CD14-positive monocyte (primary cell): ENCODE measurements at regions not wholly inside any gene's neighbourhood (a gene's known extent, or its start where the extent isn't known, plus 50 kb on each side); places are given as distances from the start of the nearest gene placed in this dataset.
A peak's percentile ranks its signal among the peaks of the same experiment; 100 is the strongest.

Experiments
- DNase-seq, 3 donors: peaks; one replicate each; pipeline ENCODE4 v3.0.0-alpha.2; 2011 to 2022
- H2AFZ ChIP-seq: 2 replicates; pipeline ENCODE4 v1.6.0; 2012; ENCODE audit warnings: mild to moderate bottlenecking, low read depth, low read length, inconsistent platforms; ENCODE audit not compliant: insufficient read depth, poor library complexity, severe bottlenecking
- H3K27ac ChIP-seq, 2 donors: 1 replicate in 1 of 2; 2 replicates in 1 of 2; pipeline ENCODE4 v1.5.1; 2012 to 2013; ENCODE audit warnings: low read length in 2 of 2, control low read depth in 1 of 2, inconsistent platforms in 1 of 2, low read depth in 1 of 2, mild to moderate bottlenecking in 1 of 2
- H3K27me3 ChIP-seq, 2 donors: one replicate each; pipeline versions ENCODE4 v1.6.0 to v1.6.1; 2011 to 2013; ENCODE audit warnings: low read length in 2 of 2; ENCODE audit not compliant: control insufficient read depth in 2 of 2, insufficient read depth in 2 of 2
- H3K36me3 ChIP-seq, 2 donors: replicated peaks in 1 of 2; 1 replicate in 1 of 2; 2 replicates in 1 of 2; pipeline versions ENCODE4 v1.5.1 to v1.6.1; 2012 to 2013; ENCODE audit warnings: low read length in 2 of 2, control low read depth in 1 of 2, inconsistent platforms in 1 of 2, mild to moderate bottlenecking in 1 of 2; ENCODE audit not compliant: insufficient read depth in 2 of 2, control insufficient read depth in 1 of 2
- H3K4me1 ChIP-seq, 2 donors: 1 replicate in 1 of 2; 2 replicates in 1 of 2; pipeline versions ENCODE4 v1.5.1 to v1.6.1; 2012 to 2013; ENCODE audit warnings: low read length in 2 of 2, control low read depth in 1 of 2, inconsistent platforms in 1 of 2, mild to moderate bottlenecking in 1 of 2, moderate library complexity in 1 of 2; ENCODE audit not compliant: insufficient read depth in 2 of 2, control insufficient read depth in 1 of 2
- H3K4me2 ChIP-seq: replicated peaks from 2 replicates; pipeline ENCODE3; 2012; ENCODE audit warnings: low read length, moderate library complexity, mild to moderate bottlenecking; ENCODE audit not compliant: poor library complexity, severe bottlenecking; ENCODE audit errors: extremely low read depth
- H3K4me3 ChIP-seq, 3 experiments: fragments of 200-600 bp in 1 of 3; sonication (generic) in 1 of 3; replicated peaks in 1 of 3; 1 replicate in 2 of 3; 2 replicates in 1 of 3; pipeline ENCODE4 v1.5.1; 2011 to 2013; ENCODE audit warnings: low read length in 3 of 3, mild to moderate bottlenecking in 3 of 3, control low read depth in 2 of 3, low read depth in 2 of 3, inconsistent platforms in 1 of 3, moderate library complexity in 1 of 3
- H3K79me2 ChIP-seq: 2 replicates; pipeline ENCODE4 v1.6.0; 2012; ENCODE audit warnings: mild to moderate bottlenecking, control low read depth, inconsistent platforms, low read length, moderate library complexity; ENCODE audit not compliant: insufficient read depth
- H3K9ac ChIP-seq: 2 replicates; pipeline ENCODE4 v1.6.0; 2017; ENCODE audit warnings: low read length, mild to moderate bottlenecking; ENCODE audit not compliant: insufficient read depth, poor library complexity, severe bottlenecking
- H3K9me3 ChIP-seq, 2 donors: replicated peaks in 1 of 2; 1 replicate in 1 of 2; 2 replicates in 1 of 2; pipeline versions ENCODE4 v1.5.1 to v1.6.1; 2012 to 2013; ENCODE audit warnings: low read length in 2 of 2, control low read depth in 1 of 2; ENCODE audit not compliant: control insufficient read depth in 1 of 2, insufficient read depth in 1 of 2
- H4K20me1 ChIP-seq: 2 replicates; pipeline ENCODE4 v1.6.0; 2012; ENCODE audit warnings: mild to moderate bottlenecking, low read length, control low read depth, moderate library complexity; ENCODE audit not compliant: insufficient read depth
- H3K27ac Mint-ChIP-seq, 7 donors: one replicate each; pipeline ENCODE4 v1.8.0; 2020; ENCODE audit warnings: mild to moderate bottlenecking in 7 of 7, mixed read lengths in 7 of 7, moderate library complexity in 6 of 7, inconsistent platforms in 2 of 7
- H3K27me3 Mint-ChIP-seq, 3 donors: one replicate each; pipeline ENCODE4 v1.8.0; 2021 to 2022; ENCODE audit warnings: low read depth in 3 of 3, mild to moderate bottlenecking in 3 of 3, mixed read lengths in 3 of 3, moderate library complexity in 3 of 3, inconsistent platforms in 1 of 3
- H3K36me3 Mint-ChIP-seq, 2 donors: one replicate each; pipeline ENCODE4 v1.8.0; 2020; ENCODE audit warnings: mixed read lengths in 2 of 2, inconsistent platforms in 1 of 2, mild to moderate bottlenecking in 1 of 2
- H3K4me1 Mint-ChIP-seq: one replicate; pipeline ENCODE4 v1.8.0; 2020; ENCODE audit warnings: mild to moderate bottlenecking, mixed read lengths
- H3K4me3 Mint-ChIP-seq, 2 donors: one replicate each; pipeline ENCODE4 v1.8.0; 2020; ENCODE audit warnings: mild to moderate bottlenecking in 2 of 2, mixed read lengths in 2 of 2, moderate library complexity in 1 of 2
- H3K9me3 Mint-ChIP-seq, 7 donors: one replicate each; pipeline ENCODE4 v1.8.0; 2020 to 2022; ENCODE audit warnings: mixed read lengths in 7 of 7, mild to moderate bottlenecking in 6 of 7, moderate library complexity in 6 of 7, inconsistent platforms in 2 of 7
- CTCF ChIP-seq: fragments of 200-600 bp; IDR thresholded peaks from one replicate; pipeline ENCODE4 v1.8.0; 2022; ENCODE audit warnings: antibody characterized with exemption, mild to moderate bottlenecking
- WGBS: methylation state at CpG from one replicate; pipeline ENCODE4 v1.1.5; 2013; ENCODE audit warnings: missing lambda C conversion rate; ENCODE audit not compliant: insufficient coverage; 5-methylcytosine and 5-hydroxymethylcytosine counted together
- intact Hi-C, 2 donors: fragments of 100-400 bp; cut with micrococcal nuclease; formaldehyde crosslinking; loops; one replicate each; pipeline versions ENCODE4 v1.15.0 to v1.15.1; 2023

DNA sequence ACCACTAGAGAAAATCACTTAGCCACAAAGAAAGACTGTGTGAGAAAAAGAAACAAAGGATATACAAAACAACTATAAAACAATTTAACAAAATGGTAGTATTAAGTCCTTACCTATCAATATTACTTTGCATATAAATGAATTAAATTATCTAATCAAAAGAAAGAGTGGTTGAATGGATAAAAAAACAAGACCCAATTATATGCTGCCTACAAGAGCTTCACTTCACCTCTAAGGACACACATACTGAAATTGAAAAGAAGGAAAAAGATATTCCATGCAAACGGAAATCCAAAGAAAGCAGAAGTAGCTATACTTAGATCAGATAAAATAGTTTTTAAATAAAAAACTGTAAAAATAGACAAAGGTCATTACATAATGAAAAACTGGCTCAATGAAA is 134.9 kb upstream of the CCDC196 start:
- H3K36me3 ChIP-seq, result no peaks in the 10 kb centered on the region
- H3K27me3 Mint-ChIP-seq, result peaks cover 0 to 2% (median 0%) of the 10 kb centered on the region in 3 donors
- no peaks in the 10 kb centered on the region for H3K36me3 Mint-ChIP-seq
- H3K9me3 ChIP-seq, result peaks cover 3 to 9% of the 10 kb centered on the region in 2 donors
- H3K79me2 ChIP-seq, result no peaks in the 10 kb centered on the region
- H3K27ac Mint-ChIP-seq, result no peak overlapping the region
- H3K9ac ChIP-seq, result no peak overlapping the region
- H4K20me1 ChIP-seq, result no peaks in the 10 kb centered on the region
- intact Hi-C loops, result loop anchor here in 1 of 2 donors (10.0 kb wide), 1 partner anchor 933 kb away; no protein-coding TSS in a partner anchor
- DNase-seq, result no peak
- H2AFZ ChIP-seq, result no peak overlapping the region
- TF ChIP-seq CTCF, result no peak
- H3K4me3 ChIP-seq, result no peak overlapping the region
- H3K4me3 Mint-ChIP-seq, result no peak overlapping the region
- H3K4me2 ChIP-seq, result no peak overlapping the region
- peaks cover 7 to 27% (median 15%) of the 10 kb centered on the region in 7 donors for H3K9me3 Mint-ChIP-seq
- H3K4me1 ChIP-seq, result no peaks in the 10 kb centered on the region
- WGBS, result no CpG with 5 or more reads among the region's 1 CpG
- no peaks in the 10 kb centered on the region for H3K4me1 Mint-ChIP-seq
- no peaks in the 10 kb centered on the region for H3K27me3 ChIP-seq
- no peak overlapping the region for H3K27ac ChIP-seq

DNA sequence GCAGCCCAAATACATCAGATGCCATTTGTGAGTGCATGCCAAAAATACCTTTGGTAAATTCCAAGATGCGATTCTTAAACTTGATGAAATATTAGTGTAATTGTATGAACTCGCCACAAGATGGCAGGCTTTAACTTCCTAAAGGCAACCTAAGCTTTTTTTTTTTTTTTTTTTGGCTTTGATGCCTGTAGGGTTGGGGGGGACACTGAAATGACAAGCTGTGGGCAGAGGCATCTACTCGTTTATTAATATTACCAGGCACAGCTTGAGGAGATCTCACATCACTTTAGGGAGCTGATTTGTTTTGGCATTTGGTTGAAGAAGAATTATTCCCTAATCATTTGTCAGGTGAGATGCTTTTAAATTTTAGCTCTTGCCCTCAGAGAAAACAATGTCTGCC is 126.7 kb upstream of the CCDC196 start:
- Histone ChIP-seq H3K9me3 (no peaks in the 10 kb centered on the region), H3K79me2 (no peaks in the 10 kb centered on the region), H2AFZ (no peak overlapping the region), H3K9ac (no peak overlapping the region), H3K27ac (no peak overlapping the region), H4K20me1 (no peaks in the 10 kb centered on the region), H3K27me3 (no peaks in the 10 kb centered on the region), H3K4me1 (no peaks in the 10 kb centered on the region), H3K4me3 (no peak overlapping the region), H3K4me2 (no peak overlapping the region), H3K36me3 (no peaks in the 10 kb centered on the region)
- Mint-ChIP-seq H3K4me1 (no peaks in the 10 kb centered on the region), H3K36me3 (no peaks in the 10 kb centered on the region), H3K4me3 (no peak overlapping the region), H3K9me3 (no peaks in the 10 kb centered on the region), H3K27ac (no peak overlapping the region), H3K27me3 (peaks cover 2 to 4% (median 3%) of the 10 kb centered on the region in 3 donors)
- intact Hi-C loops, result loop anchor here in 1 of 2 donors (10.0 kb wide), 1 partner anchor 925 kb away; no protein-coding TSS in a partner anchor
- TF ChIP-seq CTCF, result peak; percentile 74
- no CpG with 5 or more reads among the region's 3 CpGs for WGBS
- DNase-seq, result peak; percentile 18 to 41 (median 40)
